Right lobe of liver (tissue), 6 donors: ENCODE measurements at regions not wholly inside any gene's neighbourhood (a gene's known extent, or its start where the extent isn't known, plus 50 kb on each side); places are given as distances from the start of the nearest gene placed in this dataset.

Experiments
- ATAC-seq, 4 donors: fragments of 200-7000 bp; cut with Tn5 transposase; one replicate each; pipeline ENCODE4 v1.9.1; 2020; ENCODE audit warnings: mild to moderate bottlenecking in 4 of 4, moderate library complexity in 4 of 4
- DNase-seq, 3 donors: peaks; one replicate each; pipeline ENCODE4 v3.0.0-alpha.2; 2020
- H3K27ac ChIP-seq, 3 donors: fragments of 200-600 bp; one replicate each; pipeline ENCODE4 v1.8.0; 2022
- H3K27me3 ChIP-seq, 2 donors: fragments of 200-600 bp; one replicate each; pipeline ENCODE4 v1.8.0; 2022
- H3K36me3 ChIP-seq, 4 donors: fragments of 200-600 bp; sonication (generic) in 1 of 4; one replicate each; pipeline versions ENCODE4 v1.5.1 to v1.8.0; 2017 to 2022; ENCODE audit warnings: control low read depth in 1 of 4
- H3K4me1 ChIP-seq, 4 donors: fragments of 200-600 bp; sonication (generic) in 1 of 4; one replicate each; pipeline versions ENCODE4 v1.5.1 to v1.8.0; 2017 to 2022; ENCODE audit warnings: control low read depth in 1 of 4
- H3K4me3 ChIP-seq, 3 donors: fragments of 200-600 bp; one replicate each; pipeline ENCODE4 v1.8.0; 2022
- H3K9me3 ChIP-seq, 4 donors: fragments of 200-600 bp; sonication (generic) in 1 of 4; one replicate each; pipeline versions ENCODE4 v1.5.1 to v1.8.0; 2017 to 2022; ENCODE audit warnings: control low read depth in 1 of 4
- POLR2A ChIP-seq: fragments of 450-650 bp; IDR thresholded peaks from one replicate; pipeline ENCODE4 v1.6.1; 2017; ENCODE audit warnings: antibody characterized with exemption, mild to moderate bottlenecking
- WGBS: methylation state at CpG from one replicate; pipeline ENCODE4 v1.1.6; 2018; ENCODE audit warnings: low coverage, low lambda C conversion rate; ENCODE audit not compliant: insufficient coverage; ENCODE audit errors: missing lambda C conversion rate; 5-methylcytosine and 5-hydroxymethylcytosine counted together
- intact Hi-C, 2 donors: fragments of 100-400 bp; cut with DNase I; formaldehyde crosslinking; loops; one replicate each; pipeline versions ENCODE4 v1.11.2 to v1.14.1; 2022
- TF ChIP-seq, protein P1 (sequence below), 4 donors: fragments of 200-600 bp in 3 of 4; fragments of 450-650 bp in 1 of 4; IDR thresholded peaks; one replicate each; pipeline versions ENCODE4 v1.5.1 to v1.8.0; 2016 to 2022; ENCODE audit warnings: antibody characterized with exemption in 4 of 4, mild to moderate bottlenecking in 2 of 4
- donor health status: DM: no; HTN: yes; CAD: no.
- donor health status: DM: no; HTN: no; CAD: no.
- donor health status: DM: no; HTN: no; CAD: no.
- donor health status: DM: no; HTN: yes; CAD: no.
- donor health status: DM: no; HTN: yes; CAD: no.

DNA sequence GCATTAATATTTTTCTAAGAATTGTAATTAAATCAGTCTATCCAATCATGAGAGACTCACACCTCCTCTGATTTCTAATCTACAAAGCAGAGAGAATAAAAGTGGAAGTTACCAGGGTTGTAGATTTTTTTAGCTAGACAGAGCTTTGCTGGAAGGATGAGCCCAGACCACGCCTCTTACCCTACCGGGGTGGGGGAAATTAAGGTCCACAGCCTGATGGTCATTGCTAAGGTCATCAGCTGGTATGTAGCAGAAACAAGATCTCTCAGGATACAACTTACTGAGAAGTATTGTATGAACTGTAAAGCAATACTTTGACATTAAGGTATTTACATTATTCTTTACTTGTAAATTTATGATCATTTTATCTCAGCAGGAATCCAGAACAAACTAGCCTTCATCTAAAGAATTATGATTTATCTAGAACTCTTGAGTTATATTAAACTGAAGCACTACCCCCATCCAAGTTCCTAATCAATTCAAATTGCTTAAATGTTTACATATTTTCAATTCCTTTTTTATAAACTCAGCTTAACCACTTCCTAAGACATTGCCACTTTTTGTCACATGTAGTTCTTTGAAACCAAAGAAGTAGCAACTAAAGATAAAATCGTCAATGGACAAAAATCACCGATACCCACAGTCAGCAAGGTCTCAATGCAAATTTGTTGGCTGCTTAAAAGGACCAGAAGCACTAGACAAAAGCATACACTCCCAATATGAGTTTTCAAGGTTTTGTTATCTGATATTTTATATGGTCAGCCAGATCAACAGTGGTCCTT lies 225.8 kb upstream of the DAPK1 start:
- Histone ChIP-seq H3K27ac (no peak overlapping the region), H3K4me1 (no peaks in the 10 kb centered on the region), H3K27me3 (no peaks in the 10 kb centered on the region), H3K36me3 (no peaks in the 10 kb centered on the region), H3K4me3 (no peak overlapping the region), H3K9me3 (no peaks in the 10 kb centered on the region)
- no peak for TF ChIP-seq POLR2A
- TF ChIP-seq, protein P1, sequence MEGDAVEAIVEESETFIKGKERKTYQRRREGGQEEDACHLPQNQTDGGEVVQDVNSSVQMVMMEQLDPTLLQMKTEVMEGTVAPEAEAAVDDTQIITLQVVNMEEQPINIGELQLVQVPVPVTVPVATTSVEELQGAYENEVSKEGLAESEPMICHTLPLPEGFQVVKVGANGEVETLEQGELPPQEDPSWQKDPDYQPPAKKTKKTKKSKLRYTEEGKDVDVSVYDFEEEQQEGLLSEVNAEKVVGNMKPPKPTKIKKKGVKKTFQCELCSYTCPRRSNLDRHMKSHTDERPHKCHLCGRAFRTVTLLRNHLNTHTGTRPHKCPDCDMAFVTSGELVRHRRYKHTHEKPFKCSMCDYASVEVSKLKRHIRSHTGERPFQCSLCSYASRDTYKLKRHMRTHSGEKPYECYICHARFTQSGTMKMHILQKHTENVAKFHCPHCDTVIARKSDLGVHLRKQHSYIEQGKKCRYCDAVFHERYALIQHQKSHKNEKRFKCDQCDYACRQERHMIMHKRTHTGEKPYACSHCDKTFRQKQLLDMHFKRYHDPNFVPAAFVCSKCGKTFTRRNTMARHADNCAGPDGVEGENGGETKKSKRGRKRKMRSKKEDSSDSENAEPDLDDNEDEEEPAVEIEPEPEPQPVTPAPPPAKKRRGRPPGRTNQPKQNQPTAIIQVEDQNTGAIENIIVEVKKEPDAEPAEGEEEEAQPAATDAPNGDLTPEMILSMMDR (IDR thresholded peaks at IDR 0.05) = no peak
- 34% methylated on average over 4 of the region's 4 CpGs for WGBS
- intact Hi-C loops = no loop called here
- no peak for ATAC-seq
- DNase-seq = no peak

- WGBS = 58% methylated on average over 9 of the region's 9 CpGs
- no peaks in the 10 kb centered on the region for H3K36me3 ChIP-seq
- intact Hi-C loops = no loop called here
- H3K4me1 ChIP-seq = no peaks in the 10 kb centered on the region
- no peak overlapping the region for H3K4me3 ChIP-seq
- DNase-seq = no peak
- no peaks in the 10 kb centered on the region for H3K9me3 ChIP-seq
- no peak for ATAC-seq
- H3K27me3 ChIP-seq = no peaks in the 10 kb centered on the region
- TF ChIP-seq, protein P1 (IDR thresholded peaks at IDR 0.05) = no peak
- TF ChIP-seq POLR2A = no peak
- H3K27ac ChIP-seq = no peak overlapping the region
Observed at GRCh38 chr9:87275047-87275725, 222.5 kb upstream of the DAPK1 start.

DNA sequence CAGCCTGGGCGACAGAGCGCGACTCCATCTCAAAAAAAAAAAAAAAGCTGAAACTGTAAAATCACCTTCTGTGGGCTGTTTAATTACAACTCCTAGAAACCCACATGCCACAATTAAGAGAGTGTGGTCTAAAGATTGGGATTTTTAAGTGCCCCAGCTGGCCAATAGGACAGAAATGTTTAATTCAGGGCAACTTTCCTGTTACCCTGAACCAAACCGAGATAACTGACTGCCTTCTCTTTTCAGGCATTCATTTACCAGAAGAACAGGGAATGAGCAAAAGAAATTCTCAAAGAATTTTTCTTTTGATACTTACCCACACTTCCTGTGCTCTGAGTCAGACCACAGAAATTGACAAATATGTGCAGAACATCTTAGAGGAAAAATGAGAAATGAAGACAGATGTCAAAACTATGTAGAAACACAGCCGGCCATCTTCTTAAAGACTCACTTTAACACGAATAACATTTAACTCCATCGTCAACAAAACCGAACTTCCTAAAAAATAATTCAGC lies 221.3 kb upstream of the DAPK1 start:
- ATAC-seq (no peak), DNase-seq (no peak)
- 48% methylated on average over 8 of the region's 8 CpGs for WGBS
- intact Hi-C loops = no loop called here
- Histone ChIP-seq H3K27ac (no peak overlapping the region), H3K4me3 (no peak overlapping the region), H3K36me3 (no peaks in the 10 kb centered on the region), H3K27me3 (no peaks in the 10 kb centered on the region), H3K4me1 (no peaks in the 10 kb centered on the region), H3K9me3 (no peaks in the 10 kb centered on the region)
- TF ChIP-seq, protein P1 (IDR thresholded peaks at IDR 0.05) = no peak
- no peak for TF ChIP-seq POLR2A

DNA sequence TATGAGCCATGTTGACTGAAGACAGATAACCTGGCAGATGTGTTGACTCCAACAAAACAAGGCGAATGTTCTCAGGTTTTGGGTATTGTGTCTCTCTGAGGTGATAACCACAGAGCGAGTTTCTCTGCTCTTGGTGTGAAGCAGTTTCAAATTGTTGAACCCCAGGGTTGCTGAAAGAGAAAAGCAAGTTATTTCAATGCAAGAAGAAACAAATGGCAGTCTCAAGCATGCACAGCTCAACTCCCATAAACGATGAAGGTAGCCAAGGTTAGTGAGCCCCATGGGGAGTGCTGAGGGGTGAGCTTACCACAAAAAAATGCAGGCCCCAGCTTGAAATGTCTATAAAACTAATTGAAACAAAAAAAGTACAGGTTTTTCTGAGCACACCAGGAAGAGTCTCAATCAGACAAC lies 220.8 kb upstream of the DAPK1 start:
- H3K27ac ChIP-seq = no peak overlapping the region
- H3K4me3 ChIP-seq = no peak overlapping the region

More for the DNA sequence above, 220.8 kb upstream of the DAPK1 start:
- intact Hi-C loops = no loop called here
- Histone ChIP-seq H3K4me1 (no peaks in the 10 kb centered on the region), H3K36me3 (no peaks in the 10 kb centered on the region), H3K27me3 (no peaks in the 10 kb centered on the region), H3K9me3 (no peaks in the 10 kb centered on the region)
- DNase-seq = no peak
- no peak for ATAC-seq
- WGBS = 63% methylated on average over 3 of the region's 3 CpGs
- TF ChIP-seq, protein P1 (IDR thresholded peaks at IDR 0.05) = no peak
- no peak for TF ChIP-seq POLR2A
